ENCODE measurements at regions not wholly inside any gene's neighbourhood (a gene's known extent, or its start where the extent isn't known, plus 50 kb on each side); places are given as distances from the start of the nearest gene placed in this dataset.

DNA sequence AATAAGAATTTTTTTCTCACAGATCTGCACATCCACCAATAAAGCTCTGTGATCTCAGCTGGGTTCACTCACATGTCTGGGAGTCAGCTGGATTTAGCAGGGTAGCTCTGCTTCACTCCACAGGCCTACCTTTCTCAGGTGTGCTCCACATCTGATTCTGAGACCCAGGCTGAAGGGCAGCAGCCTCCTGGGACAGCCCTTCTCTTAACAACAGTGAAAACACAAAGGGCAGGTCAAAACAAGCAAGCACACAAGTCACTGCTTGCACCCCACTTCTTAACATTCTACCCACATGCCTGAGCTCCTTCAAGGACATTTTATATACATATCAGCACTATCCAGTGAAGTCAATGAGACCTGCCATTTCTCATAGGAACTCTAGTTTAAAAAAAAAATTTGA, 96.0 kb upstream of the MAP3K4 start (continued):
- TF ChIP-seq, protein P1, sequence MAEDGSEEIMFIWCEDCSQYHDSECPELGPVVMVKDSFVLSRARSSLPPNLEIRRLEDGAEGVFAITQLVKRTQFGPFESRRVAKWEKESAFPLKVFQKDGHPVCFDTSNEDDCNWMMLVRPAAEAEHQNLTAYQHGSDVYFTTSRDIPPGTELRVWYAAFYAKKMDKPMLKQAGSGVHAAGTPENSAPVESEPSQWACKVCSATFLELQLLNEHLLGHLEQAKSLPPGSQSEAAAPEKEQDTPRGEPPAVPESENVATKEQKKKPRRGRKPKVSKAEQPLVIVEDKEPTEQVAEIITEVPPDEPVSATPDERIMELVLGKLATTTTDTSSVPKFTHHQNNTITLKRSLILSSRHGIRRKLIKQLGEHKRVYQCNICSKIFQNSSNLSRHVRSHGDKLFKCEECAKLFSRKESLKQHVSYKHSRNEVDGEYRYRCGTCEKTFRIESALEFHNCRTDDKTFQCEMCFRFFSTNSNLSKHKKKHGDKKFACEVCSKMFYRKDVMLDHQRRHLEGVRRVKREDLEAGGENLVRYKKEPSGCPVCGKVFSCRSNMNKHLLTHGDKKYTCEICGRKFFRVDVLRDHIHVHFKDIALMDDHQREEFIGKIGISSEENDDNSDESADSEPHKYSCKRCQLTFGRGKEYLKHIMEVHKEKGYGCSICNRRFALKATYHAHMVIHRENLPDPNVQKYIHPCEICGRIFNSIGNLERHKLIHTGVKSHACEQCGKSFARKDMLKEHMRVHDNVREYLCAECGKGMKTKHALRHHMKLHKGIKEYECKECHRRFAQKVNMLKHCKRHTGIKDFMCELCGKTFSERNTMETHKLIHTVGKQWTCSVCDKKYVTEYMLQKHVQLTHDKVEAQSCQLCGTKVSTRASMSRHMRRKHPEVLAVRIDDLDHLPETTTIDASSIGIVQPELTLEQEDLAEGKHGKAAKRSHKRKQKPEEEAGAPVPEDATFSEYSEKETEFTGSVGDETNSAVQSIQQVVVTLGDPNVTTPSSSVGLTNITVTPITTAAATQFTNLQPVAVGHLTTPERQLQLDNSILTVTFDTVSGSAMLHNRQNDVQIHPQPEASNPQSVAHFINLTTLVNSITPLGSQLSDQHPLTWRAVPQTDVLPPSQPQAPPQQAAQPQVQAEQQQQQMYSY (CRISPR knock-in tag; IDR thresholded peaks at IDR 0.05): no peak
- no peak for TF ChIP-seq ZNF33A (CRISPR knock-in tag; IDR thresholded peaks at IDR 0.05; ENCODE audit: borderline replicate concordance)
- TF ChIP-seq CBX1 (IDR thresholded peaks at IDR 0.05; ENCODE audit: low read depth): no peak
- TF ChIP-seq, protein P2, sequence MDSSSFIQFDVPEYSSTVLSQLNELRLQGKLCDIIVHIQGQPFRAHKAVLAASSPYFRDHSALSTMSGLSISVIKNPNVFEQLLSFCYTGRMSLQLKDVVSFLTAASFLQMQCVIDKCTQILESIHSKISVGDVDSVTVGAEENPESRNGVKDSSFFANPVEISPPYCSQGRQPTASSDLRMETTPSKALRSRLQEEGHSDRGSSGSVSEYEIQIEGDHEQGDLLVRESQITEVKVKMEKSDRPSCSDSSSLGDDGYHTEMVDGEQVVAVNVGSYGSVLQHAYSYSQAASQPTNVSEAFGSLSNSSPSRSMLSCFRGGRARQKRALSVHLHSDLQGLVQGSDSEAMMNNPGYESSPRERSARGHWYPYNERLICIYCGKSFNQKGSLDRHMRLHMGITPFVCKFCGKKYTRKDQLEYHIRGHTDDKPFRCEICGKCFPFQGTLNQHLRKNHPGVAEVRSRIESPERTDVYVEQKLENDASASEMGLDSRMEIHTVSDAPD (CRISPR knock-in tag; IDR thresholded peaks at IDR 0.05): no peak
- no peak for TF ChIP-seq MTF2 (CRISPR knock-in tag; IDR thresholded peaks at IDR 0.05; ENCODE audit: borderline replicate concordance)
- TF ChIP-seq, protein P3, sequence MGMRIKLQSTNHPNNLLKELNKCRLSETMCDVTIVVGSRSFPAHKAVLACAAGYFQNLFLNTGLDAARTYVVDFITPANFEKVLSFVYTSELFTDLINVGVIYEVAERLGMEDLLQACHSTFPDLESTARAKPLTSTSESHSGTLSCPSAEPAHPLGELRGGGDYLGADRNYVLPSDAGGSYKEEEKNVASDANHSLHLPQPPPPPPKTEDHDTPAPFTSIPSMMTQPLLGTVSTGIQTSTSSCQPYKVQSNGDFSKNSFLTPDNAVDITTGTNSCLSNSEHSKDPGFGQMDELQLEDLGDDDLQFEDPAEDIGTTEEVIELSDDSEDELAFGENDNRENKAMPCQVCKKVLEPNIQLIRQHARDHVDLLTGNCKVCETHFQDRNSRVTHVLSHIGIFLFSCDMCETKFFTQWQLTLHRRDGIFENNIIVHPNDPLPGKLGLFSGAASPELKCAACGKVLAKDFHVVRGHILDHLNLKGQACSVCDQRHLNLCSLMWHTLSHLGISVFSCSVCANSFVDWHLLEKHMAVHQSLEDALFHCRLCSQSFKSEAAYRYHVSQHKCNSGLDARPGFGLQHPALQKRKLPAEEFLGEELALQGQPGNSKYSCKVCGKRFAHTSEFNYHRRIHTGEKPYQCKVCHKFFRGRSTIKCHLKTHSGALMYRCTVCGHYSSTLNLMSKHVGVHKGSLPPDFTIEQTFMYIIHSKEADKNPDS (CRISPR knock-in tag; IDR thresholded peaks at IDR 0.05): no peak
- no peak for TF ChIP-seq HIVEP1 (CRISPR knock-in tag; IDR thresholded peaks at IDR 0.05)
- TF ChIP-seq, protein P4, sequence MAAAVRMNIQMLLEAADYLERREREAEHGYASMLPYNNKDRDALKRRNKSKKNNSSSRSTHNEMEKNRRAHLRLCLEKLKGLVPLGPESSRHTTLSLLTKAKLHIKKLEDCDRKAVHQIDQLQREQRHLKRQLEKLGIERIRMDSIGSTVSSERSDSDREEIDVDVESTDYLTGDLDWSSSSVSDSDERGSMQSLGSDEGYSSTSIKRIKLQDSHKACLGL (CRISPR knock-in tag; IDR thresholded peaks at IDR 0.05): no peak
- TF ChIP-seq ZNF331 (CRISPR knock-in tag; IDR thresholded peaks at IDR 0.05): no peak
- TF ChIP-seq, protein P5, sequence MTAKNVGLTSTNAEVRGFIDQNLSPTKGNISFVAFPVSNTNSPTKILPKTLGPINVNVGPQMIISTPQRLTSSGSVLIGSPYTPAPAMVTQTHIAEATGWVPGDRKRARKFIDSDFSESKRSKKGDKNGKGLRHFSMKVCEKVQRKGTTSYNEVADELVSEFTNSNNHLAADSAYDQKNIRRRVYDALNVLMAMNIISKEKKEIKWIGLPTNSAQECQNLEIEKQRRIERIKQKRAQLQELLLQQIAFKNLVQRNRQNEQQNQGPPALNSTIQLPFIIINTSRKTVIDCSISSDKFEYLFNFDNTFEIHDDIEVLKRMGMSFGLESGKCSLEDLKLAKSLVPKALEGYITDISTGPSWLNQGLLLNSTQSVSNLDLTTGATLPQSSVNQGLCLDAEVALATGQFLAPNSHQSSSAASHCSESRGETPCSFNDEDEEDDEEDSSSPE (CRISPR knock-in tag; IDR thresholded peaks at IDR 0.05): no peak
- TF ChIP-seq, protein P6, sequence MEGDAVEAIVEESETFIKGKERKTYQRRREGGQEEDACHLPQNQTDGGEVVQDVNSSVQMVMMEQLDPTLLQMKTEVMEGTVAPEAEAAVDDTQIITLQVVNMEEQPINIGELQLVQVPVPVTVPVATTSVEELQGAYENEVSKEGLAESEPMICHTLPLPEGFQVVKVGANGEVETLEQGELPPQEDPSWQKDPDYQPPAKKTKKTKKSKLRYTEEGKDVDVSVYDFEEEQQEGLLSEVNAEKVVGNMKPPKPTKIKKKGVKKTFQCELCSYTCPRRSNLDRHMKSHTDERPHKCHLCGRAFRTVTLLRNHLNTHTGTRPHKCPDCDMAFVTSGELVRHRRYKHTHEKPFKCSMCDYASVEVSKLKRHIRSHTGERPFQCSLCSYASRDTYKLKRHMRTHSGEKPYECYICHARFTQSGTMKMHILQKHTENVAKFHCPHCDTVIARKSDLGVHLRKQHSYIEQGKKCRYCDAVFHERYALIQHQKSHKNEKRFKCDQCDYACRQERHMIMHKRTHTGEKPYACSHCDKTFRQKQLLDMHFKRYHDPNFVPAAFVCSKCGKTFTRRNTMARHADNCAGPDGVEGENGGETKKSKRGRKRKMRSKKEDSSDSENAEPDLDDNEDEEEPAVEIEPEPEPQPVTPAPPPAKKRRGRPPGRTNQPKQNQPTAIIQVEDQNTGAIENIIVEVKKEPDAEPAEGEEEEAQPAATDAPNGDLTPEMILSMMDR (CRISPR knock-in tag; IDR thresholded peaks at IDR 0.05): no peak
- TF ChIP-seq NFYC (CRISPR knock-in tag; IDR thresholded peaks at IDR 0.05): no peak

Data from HepG2 (cell line).